Uterus (tissue), 2 donors: ENCODE measurements at regions not wholly inside any gene's neighbourhood (a gene's known extent, or its start where the extent isn't known, plus 50 kb on each side); places are given as distances from the start of the nearest gene placed in this dataset.

Source experiments
- POLR2A ChIP-seq, 2 donors: fragments of 450-650 bp; IDR thresholded peaks; one replicate each; pipeline ENCODE4 v1.6.1; 2016; ENCODE audit warnings: antibody characterized with exemption in 2 of 2, mild to moderate bottlenecking in 1 of 2, moderate library complexity in 1 of 2
- TF ChIP-seq, protein P1 (sequence below), 4 experiments: fragments of 200-600 bp in 2 of 4; fragments of 450-650 bp in 2 of 4; sonication (generic) in 2 of 4; IDR thresholded peaks; one replicate each; pipeline ENCODE4 v1.5.1; 2016 to 2019; ENCODE audit warnings: antibody characterized with exemption in 4 of 4, mild to moderate bottlenecking in 2 of 4, moderate library complexity in 1 of 4

DNA sequence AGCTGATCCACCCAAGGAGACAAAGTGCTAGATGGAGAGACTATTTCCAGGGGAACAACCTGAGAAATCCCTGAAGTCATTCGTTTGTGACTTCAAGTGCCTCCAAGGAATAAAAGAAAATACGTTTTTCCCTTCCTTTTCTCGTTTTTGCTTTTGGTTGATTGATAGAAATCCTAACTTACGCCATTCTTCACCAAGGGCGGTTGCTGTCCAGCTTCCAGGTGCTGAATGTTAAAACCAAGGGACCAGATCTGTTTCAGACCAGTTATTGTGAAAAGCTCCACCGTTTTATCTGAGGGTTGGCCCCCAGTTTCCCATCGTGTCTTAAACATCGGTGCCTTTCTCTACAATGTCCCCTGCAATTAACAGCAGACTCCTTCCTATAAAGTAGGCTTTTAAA is 600.7 kb upstream of the SGCD start:
- TF ChIP-seq, protein P1, sequence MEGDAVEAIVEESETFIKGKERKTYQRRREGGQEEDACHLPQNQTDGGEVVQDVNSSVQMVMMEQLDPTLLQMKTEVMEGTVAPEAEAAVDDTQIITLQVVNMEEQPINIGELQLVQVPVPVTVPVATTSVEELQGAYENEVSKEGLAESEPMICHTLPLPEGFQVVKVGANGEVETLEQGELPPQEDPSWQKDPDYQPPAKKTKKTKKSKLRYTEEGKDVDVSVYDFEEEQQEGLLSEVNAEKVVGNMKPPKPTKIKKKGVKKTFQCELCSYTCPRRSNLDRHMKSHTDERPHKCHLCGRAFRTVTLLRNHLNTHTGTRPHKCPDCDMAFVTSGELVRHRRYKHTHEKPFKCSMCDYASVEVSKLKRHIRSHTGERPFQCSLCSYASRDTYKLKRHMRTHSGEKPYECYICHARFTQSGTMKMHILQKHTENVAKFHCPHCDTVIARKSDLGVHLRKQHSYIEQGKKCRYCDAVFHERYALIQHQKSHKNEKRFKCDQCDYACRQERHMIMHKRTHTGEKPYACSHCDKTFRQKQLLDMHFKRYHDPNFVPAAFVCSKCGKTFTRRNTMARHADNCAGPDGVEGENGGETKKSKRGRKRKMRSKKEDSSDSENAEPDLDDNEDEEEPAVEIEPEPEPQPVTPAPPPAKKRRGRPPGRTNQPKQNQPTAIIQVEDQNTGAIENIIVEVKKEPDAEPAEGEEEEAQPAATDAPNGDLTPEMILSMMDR (IDR thresholded peaks at IDR 0.05), result no peak
- no peak for TF ChIP-seq POLR2A (IDR thresholded peaks at IDR 0.05)
